Lower leg skin (tissue), 3 donors: ENCODE measurements at regions not wholly inside any gene's neighbourhood (a gene's known extent, or its start where the extent isn't known, plus 50 kb on each side); places are given as distances from the start of the nearest gene placed in this dataset.

Source experiments
- POLR2A ChIP-seq, 2 donors: fragments of 450-650 bp; IDR thresholded peaks; one replicate each; pipeline ENCODE4 v1.6.1; 2016 to 2017; ENCODE audit warnings: antibody characterized with exemption in 2 of 2, mild to moderate bottlenecking in 1 of 2, moderate library complexity in 1 of 2
- TF ChIP-seq, protein P1 (sequence below), 3 donors: fragments of 450-650 bp; IDR thresholded peaks; one replicate each; pipeline ENCODE4 v1.5.1; 2016; ENCODE audit warnings: antibody characterized with exemption in 3 of 3, mild to moderate bottlenecking in 3 of 3, moderate library complexity in 2 of 3

DNA sequence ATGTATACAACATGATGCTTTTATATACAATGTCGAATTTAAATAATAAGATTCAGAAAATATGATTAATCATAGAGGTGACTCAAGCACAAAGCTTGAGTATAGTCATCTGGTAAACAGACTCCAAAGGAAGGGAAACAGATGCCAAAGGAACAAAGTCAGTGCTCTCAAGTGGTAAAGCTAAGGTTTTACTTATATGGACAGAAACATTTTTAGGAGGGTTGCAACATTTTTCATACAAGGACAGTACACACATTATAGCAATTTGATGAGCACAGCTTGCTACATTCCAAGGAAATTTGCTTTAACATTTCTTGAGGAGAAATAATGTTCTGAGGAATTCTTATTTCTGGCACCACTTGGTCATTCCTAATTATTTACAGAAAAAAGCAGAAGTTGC is 333.4 kb upstream of the AADAT start:
- TF ChIP-seq POLR2A (IDR thresholded peaks at IDR 0.05) = no peak
- TF ChIP-seq, protein P1, sequence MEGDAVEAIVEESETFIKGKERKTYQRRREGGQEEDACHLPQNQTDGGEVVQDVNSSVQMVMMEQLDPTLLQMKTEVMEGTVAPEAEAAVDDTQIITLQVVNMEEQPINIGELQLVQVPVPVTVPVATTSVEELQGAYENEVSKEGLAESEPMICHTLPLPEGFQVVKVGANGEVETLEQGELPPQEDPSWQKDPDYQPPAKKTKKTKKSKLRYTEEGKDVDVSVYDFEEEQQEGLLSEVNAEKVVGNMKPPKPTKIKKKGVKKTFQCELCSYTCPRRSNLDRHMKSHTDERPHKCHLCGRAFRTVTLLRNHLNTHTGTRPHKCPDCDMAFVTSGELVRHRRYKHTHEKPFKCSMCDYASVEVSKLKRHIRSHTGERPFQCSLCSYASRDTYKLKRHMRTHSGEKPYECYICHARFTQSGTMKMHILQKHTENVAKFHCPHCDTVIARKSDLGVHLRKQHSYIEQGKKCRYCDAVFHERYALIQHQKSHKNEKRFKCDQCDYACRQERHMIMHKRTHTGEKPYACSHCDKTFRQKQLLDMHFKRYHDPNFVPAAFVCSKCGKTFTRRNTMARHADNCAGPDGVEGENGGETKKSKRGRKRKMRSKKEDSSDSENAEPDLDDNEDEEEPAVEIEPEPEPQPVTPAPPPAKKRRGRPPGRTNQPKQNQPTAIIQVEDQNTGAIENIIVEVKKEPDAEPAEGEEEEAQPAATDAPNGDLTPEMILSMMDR (IDR thresholded peaks at IDR 0.05) = no peak
